ENCODE measurements at regions not wholly inside any gene's neighbourhood (a gene's known extent, or its start where the extent isn't known, plus 50 kb on each side); places are given as distances from the start of the nearest gene placed in this dataset.

DNA sequence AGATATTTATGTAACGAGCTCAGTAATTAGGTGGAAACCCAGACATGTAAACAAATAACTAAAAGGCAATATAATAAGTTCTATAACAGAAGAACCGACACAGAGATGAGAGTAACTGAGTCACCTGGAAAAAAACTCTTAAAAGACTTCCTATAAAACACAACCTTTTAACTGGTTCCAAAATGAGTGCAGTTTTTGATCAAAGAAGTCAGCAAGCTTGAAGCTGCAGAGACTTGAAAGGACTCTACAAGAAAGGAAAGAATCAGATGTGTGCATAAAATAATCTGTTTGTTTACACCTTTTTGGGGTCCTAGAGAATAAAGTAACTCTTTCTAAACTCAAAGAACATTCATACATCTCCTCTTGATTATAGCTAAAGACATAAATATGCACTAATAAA is 560.4 kb upstream of the CCDC54 start:
- no peak for TF ChIP-seq JUND (IDR thresholded peaks at IDR 0.05; ENCODE audit: low read depth)
- no peak for DNase-seq (ENCODE audit: low read depth in 1 of 2, low spot score in 1 of 2)
- in situ Hi-C loops (cut with HindIII; ENCODE audit: low pct_unique_long_range_greater_than_20kb, low sequenced_read_pairs) = no loop called here

DNA sequence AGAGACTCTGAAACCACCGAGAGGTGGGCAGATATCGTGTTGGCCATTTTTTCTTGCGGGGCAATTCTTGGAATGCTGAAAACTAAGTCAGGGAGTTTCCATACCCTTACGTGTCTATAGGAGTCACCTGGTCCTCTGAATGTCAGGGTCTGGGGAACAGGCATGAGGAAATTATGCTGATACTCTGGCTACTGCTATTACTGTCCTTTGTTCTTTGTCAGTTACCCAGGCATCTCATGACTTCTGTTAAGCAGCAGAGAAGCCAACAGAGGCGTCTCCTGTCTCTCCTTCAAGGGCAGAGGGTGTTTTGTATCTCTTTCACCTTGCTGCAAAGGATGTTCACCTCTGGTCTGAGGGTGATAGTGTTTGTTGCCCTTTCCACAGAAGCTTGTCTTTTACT is 559.5 kb upstream of the CCDC54 start:
- in situ Hi-C loops (cut with HindIII; ENCODE audit: low pct_unique_long_range_greater_than_20kb, low sequenced_read_pairs) = no loop called here
- DNase-seq (ENCODE audit: low read depth in 1 of 2, low spot score in 1 of 2) = no peak

DNA sequence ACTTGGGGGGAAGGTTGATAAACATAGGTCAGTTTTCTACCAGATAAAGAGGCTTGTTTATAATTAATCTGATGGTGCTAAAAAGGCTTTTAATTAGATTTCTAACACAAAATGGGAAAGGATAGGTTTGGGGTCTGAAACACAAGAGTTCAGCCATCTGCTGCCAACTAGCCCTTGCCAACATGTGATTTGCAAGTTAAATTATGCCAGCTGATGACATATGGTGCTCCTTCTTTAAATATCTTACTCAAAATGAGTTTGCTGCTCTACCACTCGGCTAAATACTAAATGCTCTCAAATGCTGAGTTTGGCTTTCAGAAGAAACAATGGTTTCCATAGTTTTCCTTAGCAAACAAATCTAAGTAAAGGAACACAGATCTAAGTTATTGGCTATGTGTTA is 557.8 kb upstream of the CCDC54 start:
- TF ChIP-seq JUND (IDR thresholded peaks at IDR 0.05; ENCODE audit: low read depth) = no peak
- DNase-seq (ENCODE audit: low read depth in 1 of 2, low spot score in 1 of 2) = no peak
- in situ Hi-C loops (cut with HindIII; ENCODE audit: low pct_unique_long_range_greater_than_20kb, low sequenced_read_pairs) = no loop called here

More for the DNA sequence above, 559.5 kb upstream of the CCDC54 start:
- no peak for TF ChIP-seq JUND (IDR thresholded peaks at IDR 0.05; ENCODE audit: low read depth)

DNA sequence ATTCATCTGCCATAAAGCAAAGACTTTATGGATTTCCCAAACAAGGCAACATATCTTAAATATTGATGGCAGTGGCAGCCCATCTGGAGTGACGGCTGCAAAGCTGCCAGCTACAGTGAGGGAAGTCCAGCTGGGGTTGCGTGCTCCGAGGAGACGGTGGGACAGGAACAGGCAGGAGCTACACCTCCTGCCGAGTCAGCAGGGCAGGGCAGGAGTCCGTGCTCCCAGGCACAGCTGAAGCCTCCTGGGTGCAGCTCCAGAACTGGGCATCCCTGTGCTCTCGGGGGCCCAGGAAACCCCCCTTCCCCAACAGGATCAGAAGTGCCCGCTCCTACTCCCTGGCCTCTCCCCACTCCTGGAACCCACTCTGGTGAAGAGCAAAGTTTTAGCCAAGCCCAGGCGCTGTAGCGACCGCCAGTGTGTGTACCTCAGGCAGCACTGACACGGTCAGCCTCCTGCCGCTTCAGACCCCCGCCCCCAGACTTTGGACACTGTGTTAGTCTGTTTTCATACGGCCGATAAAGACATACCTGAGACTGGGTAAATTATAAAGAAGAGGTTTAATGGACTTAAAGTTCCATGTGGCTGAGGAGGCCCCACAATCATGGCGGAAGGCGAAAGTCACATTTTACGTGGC is 556.4 kb upstream of the CCDC54 start:
- DNase-seq (ENCODE audit: low read depth in 1 of 2, low spot score in 1 of 2) = no peak
- in situ Hi-C loops (cut with HindIII; ENCODE audit: low pct_unique_long_range_greater_than_20kb, low sequenced_read_pairs) = no loop called here

DNA sequence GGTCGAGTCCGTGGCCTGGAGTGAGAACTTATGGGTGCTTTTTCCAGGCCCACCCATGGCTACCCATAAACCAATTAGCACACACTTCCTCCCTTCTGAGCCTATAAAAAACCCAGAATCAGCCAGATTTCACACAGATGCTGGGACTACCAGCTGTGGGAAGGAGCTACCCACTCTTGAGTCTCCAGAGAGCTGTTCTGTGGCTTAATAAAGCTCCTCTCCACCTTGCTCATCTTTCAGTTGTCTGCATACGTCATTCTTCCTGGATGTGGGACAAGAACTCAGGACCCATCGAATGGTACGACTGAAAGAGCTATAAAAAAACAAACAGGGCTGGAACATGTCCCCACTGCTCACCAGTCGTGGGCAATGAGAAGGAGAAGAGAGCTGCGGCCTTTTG is 555.4 kb upstream of the CCDC54 start:
- in situ Hi-C loops (cut with HindIII; ENCODE audit: low pct_unique_long_range_greater_than_20kb, low sequenced_read_pairs) = no loop called here
- TF ChIP-seq JUND (IDR thresholded peaks at IDR 0.05; ENCODE audit: low read depth) = no peak
- no peak for DNase-seq (ENCODE audit: low read depth in 1 of 2, low spot score in 1 of 2)

More for the DNA sequence above, 556.4 kb upstream of the CCDC54 start:
- no peak for TF ChIP-seq JUND (IDR thresholded peaks at IDR 0.05; ENCODE audit: low read depth)

DNA sequence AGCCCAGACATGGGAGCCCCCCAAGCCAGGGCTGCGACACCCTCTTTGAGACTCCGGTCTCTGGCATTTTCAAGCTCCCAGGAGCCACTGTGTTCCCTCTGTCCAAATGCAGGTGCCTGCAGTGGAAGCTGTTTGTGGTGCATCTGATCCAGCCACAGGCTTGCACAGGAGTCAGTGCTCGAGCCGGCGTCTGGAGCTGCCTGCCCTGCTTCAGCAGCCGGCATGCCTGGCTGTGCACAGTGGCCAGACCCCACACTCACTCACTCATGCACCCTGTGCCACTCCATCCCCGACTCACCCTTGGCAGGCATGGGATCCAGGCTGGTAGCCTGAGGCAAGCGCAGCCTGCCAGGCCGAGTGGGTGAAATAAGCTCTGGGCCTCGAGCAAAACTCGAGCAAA is 555.0 kb upstream of the CCDC54 start:
- in situ Hi-C loops (cut with HindIII; ENCODE audit: low pct_unique_long_range_greater_than_20kb, low sequenced_read_pairs) = no loop called here
- no peak for TF ChIP-seq JUND (IDR thresholded peaks at IDR 0.05; ENCODE audit: low read depth)
- no peak for DNase-seq (ENCODE audit: low read depth in 1 of 2, low spot score in 1 of 2)

DNA sequence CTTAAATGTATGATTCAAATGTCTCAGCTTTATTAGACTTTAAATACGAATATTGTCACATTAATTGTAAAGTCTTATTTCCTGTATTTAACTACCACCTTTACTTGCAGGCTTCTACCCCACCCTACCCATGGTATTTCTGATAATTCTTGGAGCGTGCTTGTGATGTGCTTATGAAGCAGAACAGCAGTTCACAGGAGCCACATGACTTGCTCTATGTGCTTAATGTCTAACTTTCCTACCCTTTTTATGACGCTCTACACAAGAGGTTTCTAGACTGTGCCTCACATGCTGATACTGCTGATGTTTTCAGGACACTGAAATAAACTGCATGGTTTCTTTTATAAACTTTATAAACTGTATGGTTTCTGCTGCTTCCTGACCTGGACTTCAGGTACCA is 553.5 kb upstream of the CCDC54 start:
- DNase-seq (ENCODE audit: low read depth in 1 of 2, low spot score in 1 of 2) = no peak
- in situ Hi-C loops (cut with HindIII; ENCODE audit: low pct_unique_long_range_greater_than_20kb, low sequenced_read_pairs) = no loop called here
- TF ChIP-seq JUND (IDR thresholded peaks at IDR 0.05; ENCODE audit: low read depth) = no peak

DNA sequence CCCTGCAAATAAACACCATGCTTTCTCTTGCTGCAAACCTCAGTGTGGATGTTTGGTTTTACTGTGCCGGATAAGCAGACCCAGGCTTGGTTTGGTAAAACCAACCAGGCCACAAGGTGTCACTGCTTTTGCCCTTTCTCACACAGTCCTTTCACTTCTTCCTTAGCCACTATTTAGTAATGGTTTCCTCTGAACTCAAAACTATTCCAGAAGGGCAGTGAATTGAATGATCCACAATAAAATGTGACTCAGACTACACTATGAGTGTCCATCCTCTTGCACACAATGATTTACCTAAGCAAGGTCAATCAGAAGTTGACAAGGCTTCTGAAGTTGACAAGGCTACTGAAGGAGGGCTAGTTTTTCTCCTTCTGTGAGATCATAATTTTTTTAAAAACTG is 552.4 kb upstream of the CCDC54 start:
- in situ Hi-C loops (cut with HindIII; ENCODE audit: low pct_unique_long_range_greater_than_20kb, low sequenced_read_pairs) = no loop called here
- no peak for TF ChIP-seq JUND (IDR thresholded peaks at IDR 0.05; ENCODE audit: low read depth)
- DNase-seq (ENCODE audit: low read depth in 1 of 2, low spot score in 1 of 2) = peak in 1 of 2 experiments; percentile 70

DNA sequence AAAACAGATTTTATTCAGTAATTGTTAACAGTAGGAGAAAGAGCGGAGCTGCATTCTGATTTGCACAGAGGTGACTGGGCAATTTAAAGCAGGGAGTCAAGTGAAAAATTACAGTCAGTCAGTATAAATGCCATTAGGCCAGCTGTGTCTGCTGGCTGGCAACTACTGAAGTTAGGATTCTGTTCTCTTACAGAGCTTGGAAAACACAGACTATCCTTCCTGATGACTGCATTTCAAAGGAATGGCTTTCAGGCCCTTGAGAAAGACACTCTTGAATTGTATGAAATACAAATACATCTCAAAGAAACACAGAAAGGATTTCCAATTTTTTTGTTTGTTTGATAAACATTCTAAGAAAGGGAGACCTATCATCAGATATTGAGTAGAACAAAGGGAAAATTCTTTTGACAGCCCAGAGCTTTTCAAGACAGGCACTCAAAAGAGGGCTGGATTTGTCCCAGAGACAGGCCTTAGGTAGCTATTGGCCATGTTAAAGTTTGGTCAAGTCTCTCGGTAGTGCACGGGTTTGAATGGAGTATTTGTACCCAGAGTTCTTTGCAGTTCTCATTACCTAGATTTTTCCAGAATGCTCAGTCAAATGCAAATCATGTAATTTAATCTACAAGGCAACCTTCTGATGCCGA is 551.2 kb upstream of the CCDC54 start:
- TF ChIP-seq JUND (IDR thresholded peaks at IDR 0.05; ENCODE audit: low read depth) = no peak
- in situ Hi-C loops (cut with HindIII; ENCODE audit: low pct_unique_long_range_greater_than_20kb, low sequenced_read_pairs) = no loop called here
- peak in 1 of 2 experiments; percentile 39 for DNase-seq (ENCODE audit: low read depth in 1 of 2, low spot score in 1 of 2)

DNA sequence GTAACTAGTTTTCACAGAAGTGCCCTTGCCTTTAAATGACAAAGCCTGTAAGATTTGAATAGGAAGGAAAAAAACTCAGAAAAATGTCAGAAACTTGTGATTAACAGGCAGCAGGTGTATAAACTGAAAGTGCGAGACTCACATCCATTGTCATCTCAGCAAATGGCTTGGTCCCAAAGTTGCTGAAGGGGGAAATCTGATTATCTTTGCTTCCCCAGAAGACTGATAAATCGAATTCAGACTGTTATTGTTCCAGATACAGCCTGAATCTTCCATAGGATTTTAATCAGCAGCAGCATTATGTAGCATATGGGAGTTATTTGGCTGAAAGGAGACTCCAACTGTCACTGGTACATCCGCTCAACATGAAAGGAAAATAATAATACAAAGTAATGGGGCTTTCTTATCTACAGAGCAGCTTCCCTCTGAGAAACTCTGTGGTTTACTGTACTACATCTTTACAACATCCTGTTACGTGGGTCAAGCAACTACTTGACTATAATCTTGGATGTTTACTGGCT is 550.4 kb upstream of the CCDC54 start:
- DNase-seq (ENCODE audit: low read depth in 1 of 2, low spot score in 1 of 2) = no peak
- no peak for TF ChIP-seq JUND (IDR thresholded peaks at IDR 0.05; ENCODE audit: low read depth)
- in situ Hi-C loops (cut with HindIII; ENCODE audit: low pct_unique_long_range_greater_than_20kb, low sequenced_read_pairs) = no loop called here

DNA sequence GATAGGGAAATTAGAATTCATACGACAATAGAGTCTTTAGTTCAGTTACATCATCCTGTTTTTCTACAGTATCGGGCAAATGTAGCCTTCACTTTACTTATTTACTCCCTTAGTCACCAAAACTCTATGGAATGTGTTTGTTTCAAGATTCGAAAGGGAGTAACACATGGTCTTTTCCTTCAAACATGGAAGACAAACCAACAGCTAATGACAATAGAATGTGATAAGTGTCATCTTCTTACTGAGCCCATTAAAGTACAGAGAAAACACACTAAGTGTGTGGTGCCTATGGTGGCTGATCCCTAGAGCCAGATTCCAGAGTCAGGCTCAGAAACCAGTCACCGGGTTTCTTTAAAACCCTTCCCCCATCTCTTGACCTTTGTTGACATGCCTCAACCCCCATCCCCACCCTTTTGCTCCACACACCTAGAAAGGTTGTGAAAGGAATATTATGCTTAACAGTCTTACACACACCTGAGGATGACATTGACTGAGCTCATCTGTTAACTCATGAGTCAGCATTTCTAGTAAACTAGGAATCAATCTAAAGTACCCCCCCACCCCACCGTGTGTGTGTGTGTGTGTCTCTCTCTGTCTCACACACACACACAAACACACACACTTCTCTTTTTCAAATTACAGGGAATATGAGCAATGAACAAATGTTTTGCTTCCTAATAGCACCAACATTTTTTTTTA is 549.6 kb upstream of the CCDC54 start:
- no peak for TF ChIP-seq JUND (IDR thresholded peaks at IDR 0.05; ENCODE audit: low read depth)
- DNase-seq (ENCODE audit: low read depth in 1 of 2, low spot score in 1 of 2) = no peak
- in situ Hi-C loops (cut with HindIII; ENCODE audit: low pct_unique_long_range_greater_than_20kb, low sequenced_read_pairs) = no loop called here

DNA sequence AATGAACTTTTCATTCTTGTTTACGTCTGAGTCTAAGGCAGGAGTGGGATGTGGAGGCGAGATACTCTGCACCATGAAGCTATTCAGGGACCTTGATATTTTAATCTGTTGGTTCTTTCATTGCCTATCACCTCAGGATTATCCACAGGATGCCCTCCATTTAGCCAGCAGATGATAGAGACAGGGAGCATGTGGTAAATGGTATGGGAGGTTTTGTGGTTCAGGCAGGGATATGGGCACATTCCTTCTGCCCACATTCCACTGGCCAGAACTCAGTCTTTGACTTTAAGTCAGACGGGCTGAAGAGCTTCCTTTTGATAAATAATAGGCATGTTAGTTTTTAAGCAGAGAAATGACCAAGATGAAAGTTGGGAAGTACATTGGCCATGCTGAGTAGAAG is 548.0 kb upstream of the CCDC54 start:
- no peak for TF ChIP-seq JUND (IDR thresholded peaks at IDR 0.05; ENCODE audit: low read depth)
- no peak for DNase-seq (ENCODE audit: low read depth in 1 of 2, low spot score in 1 of 2)
- in situ Hi-C loops (cut with HindIII; ENCODE audit: low pct_unique_long_range_greater_than_20kb, low sequenced_read_pairs) = no loop called here

DNA sequence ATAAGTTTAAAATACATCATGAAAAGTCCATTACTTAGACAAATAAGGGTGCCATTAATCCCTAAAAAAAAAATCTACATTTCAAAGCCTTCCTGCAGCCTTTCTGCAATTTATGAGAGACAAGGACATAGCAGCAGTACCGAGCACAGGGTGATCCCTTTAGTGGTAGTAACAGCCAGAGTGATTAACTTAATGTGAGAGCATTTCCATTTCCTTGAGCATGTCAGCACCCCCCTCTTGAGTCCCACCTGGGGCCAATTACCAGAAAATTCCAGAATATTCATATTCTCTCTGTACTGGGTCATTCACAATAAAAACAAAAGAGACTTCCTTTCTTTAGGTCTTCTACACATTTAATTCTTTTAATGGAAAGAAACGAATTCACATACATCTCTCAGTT is 546.9 kb upstream of the CCDC54 start:
- TF ChIP-seq JUND (IDR thresholded peaks at IDR 0.05; ENCODE audit: low read depth) = no peak
- in situ Hi-C loops (cut with HindIII; ENCODE audit: low pct_unique_long_range_greater_than_20kb, low sequenced_read_pairs) = no loop called here
- DNase-seq (ENCODE audit: low read depth in 1 of 2, low spot score in 1 of 2) = no peak
